HEK293 (cell line): ENCODE measurements at regions not wholly inside any gene's neighbourhood (a gene's known extent, or its start where the extent isn't known, plus 50 kb on each side); places are given as distances from the start of the nearest gene placed in this dataset.

ENCODE experiments used
- CTCF ChIA-PET: fragments of 350-600 bp; formaldehyde crosslinking; extraction: SDS; loops from one replicate; lab custom pipeline; 2021; ENCODE audit warnings: antibody characterized with exemption; lab: Yijun Ruan, JAX
- POLR2A ChIA-PET: fragments of 300-600 bp; formaldehyde crosslinking; extraction: SDS; loops from one replicate; lab custom pipeline; 2020; ENCODE audit warnings: antibody characterized with exemption, inconsistent platforms; lab: Yijun Ruan, JAX
- H3K27ac ChIP-seq: fragments of 200-500 bp; sonication (Bioruptor generic); 2 replicates; pipeline ENCODE4 v1.5.1; 2014; ENCODE audit warnings: low read depth, low read length, control low read depth, inconsistent platforms; ENCODE audit errors: extremely low read depth
- H3K36me3 ChIP-seq, 2 experiments: fragments of 200-500 bp in 1 of 2; sonication (Bioruptor generic) in 1 of 2; 1 replicate in 1 of 2; 2 replicates in 1 of 2; pipeline ENCODE4 v1.5.1; 2014 to 2017; ENCODE audit warnings: inconsistent platforms in 2 of 2, low read length in 2 of 2; ENCODE audit not compliant: control insufficient read depth in 2 of 2, insufficient read depth in 1 of 2
- H3K4me1 ChIP-seq: fragments of 200-500 bp; sonication (Bioruptor generic); 2 replicates; pipeline ENCODE4 v1.5.1; 2014; ENCODE audit warnings: mild to moderate bottlenecking, low read length, inconsistent platforms; ENCODE audit not compliant: control insufficient read depth, insufficient read depth
- H3K4me3 ChIP-seq: 2 replicates; pipeline ENCODE4 v1.5.1; 2011; ENCODE audit warnings: low read depth, mild to moderate bottlenecking, control low read depth, low read length, moderate library complexity
- H3K9me3 ChIP-seq: fragments of 200-500 bp; sonication (Bioruptor generic); 2 replicates; pipeline ENCODE4 v1.5.1; 2014; ENCODE audit warnings: low read depth, low read length, inconsistent platforms; ENCODE audit not compliant: control insufficient read depth, insufficient read depth
- ELK4 ChIP-seq: IDR thresholded peaks from 2 replicates; pipeline ENCODE4 v1.6.1; 2011; ENCODE audit warnings: mild to moderate bottlenecking, low read depth, low read length, borderline replicate concordance
- HIC1 ChIP-seq: fragments of 450-650 bp; formaldehyde crosslinking; IDR thresholded peaks from 2 replicates; pipeline ENCODE4 v1.5.1; 2016; ENCODE audit warnings: missing biosample characterization, missing genetic modification characterization
- IKZF3 ChIP-seq: fragments of 450-650 bp; IDR thresholded peaks from 2 replicates; pipeline ENCODE4 v1.5.0; 2018; ENCODE audit warnings: missing biosample characterization, mild to moderate bottlenecking, missing genetic modification characterization, moderate library complexity
- KLF1 ChIP-seq: fragments of 450-650 bp; formaldehyde crosslinking; IDR thresholded peaks from 2 replicates; pipeline ENCODE4 v1.5.1; 2016; ENCODE audit warnings: missing biosample characterization, missing genetic modification characterization
- MEIS1 ChIP-seq: sonication (generic); formaldehyde crosslinking; IDR thresholded peaks from 2 replicates; pipeline ENCODE4 v1.8.1; 2022; ENCODE audit warnings: missing genetic modification reagents, mild to moderate bottlenecking, borderline replicate concordance
- ZFP41 ChIP-seq: fragments of 450-650 bp; formaldehyde crosslinking; IDR thresholded peaks from 2 replicates; pipeline ENCODE4 v1.5.1; 2016; ENCODE audit warnings: missing biosample characterization, missing genetic modification characterization, borderline replicate concordance
- ZNF148 ChIP-seq: fragments of 450-650 bp; formaldehyde crosslinking; IDR thresholded peaks from 2 replicates; pipeline ENCODE4 v1.5.0; 2017; ENCODE audit warnings: missing biosample characterization, missing genetic modification characterization, borderline replicate concordance
- ZNF16 ChIP-seq: fragments of 450-650 bp; formaldehyde crosslinking; IDR thresholded peaks from 2 replicates; pipeline ENCODE4 v1.5.1; 2016; ENCODE audit warnings: low read depth, missing biosample characterization, missing genetic modification characterization
- ZNF274 ChIP-seq, 2 experiments: fragments of 200-500 bp in 1 of 2; fragments of 450-650 bp in 1 of 2; sonication (Bioruptor generic) in 1 of 2; formaldehyde crosslinking in 1 of 2; IDR thresholded peaks; 2 replicates each; pipeline versions ENCODE4 v1.5.1 to v1.6.1; 2014 to 2016; ENCODE audit warnings: borderline replicate concordance in 1 of 2, inconsistent platforms in 1 of 2, low read length in 1 of 2, missing biosample characterization in 1 of 2, missing genetic modification characterization in 1 of 2
- ZNF292 ChIP-seq: fragments of 450-650 bp; formaldehyde crosslinking; IDR thresholded peaks from 2 replicates; pipeline ENCODE4 v1.5.1; 2016; ENCODE audit warnings: low read depth, missing biosample characterization, missing genetic modification characterization, borderline replicate concordance
- ZNF324 ChIP-seq: fragments of 450-650 bp; formaldehyde crosslinking; IDR thresholded peaks from 2 replicates; pipeline ENCODE4 v1.5.1; 2016; ENCODE audit warnings: missing biosample characterization, missing genetic modification characterization
- ZNF391 ChIP-seq: fragments of 450-650 bp; formaldehyde crosslinking; IDR thresholded peaks from 2 replicates; pipeline ENCODE4 v1.5.1; 2016; ENCODE audit warnings: low read depth, missing biosample characterization, missing genetic modification characterization, borderline replicate concordance
- ZNF416 ChIP-seq: fragments of 450-650 bp; formaldehyde crosslinking; IDR thresholded peaks from 2 replicates; pipeline ENCODE4 v1.5.1; 2016; ENCODE audit warnings: missing biosample characterization, missing genetic modification characterization
- ZNF670 ChIP-seq: fragments of 450-650 bp; formaldehyde crosslinking; IDR thresholded peaks from 2 replicates; pipeline ENCODE4 v1.5.1; 2016; ENCODE audit warnings: missing biosample characterization, missing genetic modification characterization, low read depth
- ZNF747 ChIP-seq: fragments of 450-650 bp; formaldehyde crosslinking; IDR thresholded peaks from 2 replicates; pipeline ENCODE4 v1.5.1; 2016; ENCODE audit warnings: missing biosample characterization, missing genetic modification characterization
- ZNF768 ChIP-seq: fragments of 450-650 bp; formaldehyde crosslinking; IDR thresholded peaks from 2 replicates; pipeline ENCODE4 v1.5.1; 2018; ENCODE audit warnings: missing biosample characterization, mild to moderate bottlenecking, missing genetic modification characterization
- ZNF830 ChIP-seq: fragments of 450-650 bp; IDR thresholded peaks from 2 replicates; pipeline ENCODE4 v1.5.0; 2018; ENCODE audit warnings: missing biosample characterization, missing genetic modification characterization, low read depth, mild to moderate bottlenecking, moderate library complexity
- ZNF837 ChIP-seq: fragments of 450-650 bp; formaldehyde crosslinking; IDR thresholded peaks from 2 replicates; pipeline ENCODE4 v1.5.1; 2016; ENCODE audit warnings: missing biosample characterization, missing genetic modification characterization
- ZSCAN16 ChIP-seq: fragments of 450-650 bp; formaldehyde crosslinking; IDR thresholded peaks from 2 replicates; pipeline ENCODE4 v1.5.1; 2016; ENCODE audit warnings: missing biosample characterization, missing genetic modification characterization
- ZSCAN30 ChIP-seq: fragments of 450-650 bp; IDR thresholded peaks from 2 replicates; pipeline ENCODE4 v1.5.1; 2018; ENCODE audit warnings: missing biosample characterization, mild to moderate bottlenecking, missing genetic modification characterization, moderate library complexity

GRCh38 chr16:86080982-86081381, 182.0 kb downstream of the IRF8 start:
- ChIA-PET CTCF (interaction anchor here (1.0 to 1.4 kb wide), 2 partner anchors 8 to 437 kb away, joined by 3 to 6 read pairs; no protein-coding TSS in a partner anchor), POLR2A (no interaction called here)
- Histone ChIP-seq H3K4me3 (no peak overlapping the region), H3K9me3 (no peaks in the 10 kb centered on the region), H3K27ac (no peak overlapping the region), H3K36me3 (no peaks in the 10 kb centered on the region), H3K4me1 (no peaks in the 10 kb centered on the region)
- TF ChIP-seq ZNF416 (tag by site-specific recombination) (no peak), ZNF768 (tag by site-specific recombination) (peak; percentile 61; the same call in 1 of the 2 replicates)

- Histone ChIP-seq H3K9me3 (no peaks in the 10 kb centered on the region), H3K4me3 (no peak overlapping the region), H3K36me3 (no peaks in the 10 kb centered on the region), H3K4me1 (no peaks in the 10 kb centered on the region), H3K27ac (no peak overlapping the region)
- POLR2A ChIA-PET, result no interaction called here
- TF ChIP-seq ZNF16 (no peak), ZNF830 (tag by site-specific recombination) (no peak), MEIS1 (CRISPR knock-in tag) (no peak), HIC1 (tag by site-specific recombination) (no peak), ZNF837 (tag by site-specific recombination) (no peak), ZNF670 (no peak), ZFP41 (no peak), ZSCAN16 (no peak), ZNF391 (tag by site-specific recombination) (no peak), ELK4 (no peak), KLF1 (tag by site-specific recombination) (no peak), ZNF747 (tag by site-specific recombination) (no peak), ZNF292 (tag by site-specific recombination) (no peak), ZNF324 (tag by site-specific recombination) (no peak)
- CTCF ChIA-PET, result interaction anchor here (0.6 to 0.7 kb wide), 2 partner anchors 261 to 1134 kb away, joined by 3 to 4 read pairs; no protein-coding TSS in a partner anchor
These were observed 183.6 kb downstream of the IRF8 start for GRCh38 chr16:86082418-86083030.

- no peak overlapping the region for H3K4me3 ChIP-seq
- H3K27ac ChIP-seq, result no peak overlapping the region
- TF ChIP-seq IKZF3 (tag by site-specific recombination), result no peak
- TF ChIP-seq ZSCAN30 (tag by site-specific recombination), result no peak
- TF ChIP-seq ZNF274 (IDR thresholded peaks at IDR 0.05; ENCODE audit: low read length), result no peak
- TF ChIP-seq ZNF274 (tag by site-specific recombination; IDR thresholded peaks at IDR 0.05; ENCODE audit: borderline replicate concordance), result no peak
- TF ChIP-seq ZNF148 (tag by site-specific recombination), result no peak
- TF ChIP-seq, all 188 proteins: peak for 0
- ChIA-PET CTCF (interaction anchor here (0.7 to 1.1 kb wide), 2 partner anchors 11 to 262 kb away, joined by 3 to 5 read pairs; no protein-coding TSS in a partner anchor), POLR2A (no interaction called here)
- H3K4me1 ChIP-seq, result no peaks in the 10 kb centered on the region
- H3K36me3 ChIP-seq, result no peaks in the 10 kb centered on the region
- no peaks in the 10 kb centered on the region for H3K9me3 ChIP-seq
These were observed 184.5 kb downstream of the IRF8 start for GRCh38 chr16:86083382-86084002.
